Skin epidermis (tissue), 12 donors: ENCODE measurements at regions not wholly inside any gene's neighbourhood (a gene's known extent, or its start where the extent isn't known, plus 50 kb on each side); places are given as distances from the start of the nearest gene placed in this dataset.
"Not testable (repeated sequence)": the region's sequence is repeated elsewhere in the genome, so short reads cannot be mapped to it uniquely, and the experiment has no call there.

Experiments used
- H3K27ac ChIP-seq, 21 experiments: fragments of 200-600 bp; sonication (generic) in 11 of 21; one replicate each; pipeline ENCODE4 v1.5.0; 2020; ENCODE audit warnings: mild to moderate bottlenecking in 3 of 21, inconsistent platforms in 2 of 21, moderate library complexity in 2 of 21
- H3K4me3 ChIP-seq, 7 experiments: fragments of 200-600 bp; sonication (generic) in 2 of 7; one replicate each; pipeline ENCODE4 v1.5.0; 2020; ENCODE audit warnings: inconsistent platforms in 2 of 7, mild to moderate bottlenecking in 2 of 7, moderate library complexity in 1 of 7

DNA sequence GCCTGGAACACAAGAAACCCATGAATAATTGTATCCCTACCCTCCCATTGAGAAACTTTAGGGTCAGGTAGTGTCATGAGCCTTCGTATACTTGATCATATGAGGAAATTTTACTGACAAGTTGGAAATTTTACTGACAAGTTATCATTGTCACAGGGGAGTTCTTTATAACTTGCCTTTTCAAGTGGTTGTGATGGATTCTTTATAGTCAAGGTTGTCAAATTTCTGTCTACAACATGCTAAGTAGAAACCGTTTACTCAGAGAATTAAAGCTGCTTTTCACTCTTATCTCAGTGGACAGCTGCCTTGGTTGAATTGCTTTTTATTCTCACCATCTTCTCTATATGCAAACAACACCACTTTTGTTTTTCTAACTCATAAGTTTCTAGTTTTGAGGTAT lies 1286.4 kb downstream of the EPHA7 start:
- Histone ChIP-seq H3K4me3 (no peak overlapping the region), H3K27ac (no peak overlapping the region)

DNA sequence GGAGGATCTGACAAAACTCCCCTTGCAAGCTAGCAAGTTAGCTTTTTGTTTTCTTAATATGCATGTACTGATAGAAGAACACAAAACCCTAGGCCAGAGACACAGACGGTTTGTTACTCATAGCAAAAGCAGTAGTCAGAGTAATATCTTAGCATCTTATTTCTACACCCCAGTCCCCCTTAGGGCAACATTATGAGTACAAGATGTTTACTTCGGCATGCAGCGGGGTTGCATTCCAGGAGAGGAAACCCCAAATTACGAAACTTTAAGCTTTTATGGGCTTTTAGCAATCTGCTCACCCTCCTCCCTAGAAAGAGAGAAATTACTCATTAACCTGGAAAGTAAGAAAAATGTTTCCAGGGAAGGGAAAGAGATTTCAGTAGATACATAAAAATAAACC lies 1286.9 kb downstream of the EPHA7 start:
- no peak overlapping the region for H3K27ac ChIP-seq
- H3K4me3 ChIP-seq, result no peak overlapping the region

DNA sequence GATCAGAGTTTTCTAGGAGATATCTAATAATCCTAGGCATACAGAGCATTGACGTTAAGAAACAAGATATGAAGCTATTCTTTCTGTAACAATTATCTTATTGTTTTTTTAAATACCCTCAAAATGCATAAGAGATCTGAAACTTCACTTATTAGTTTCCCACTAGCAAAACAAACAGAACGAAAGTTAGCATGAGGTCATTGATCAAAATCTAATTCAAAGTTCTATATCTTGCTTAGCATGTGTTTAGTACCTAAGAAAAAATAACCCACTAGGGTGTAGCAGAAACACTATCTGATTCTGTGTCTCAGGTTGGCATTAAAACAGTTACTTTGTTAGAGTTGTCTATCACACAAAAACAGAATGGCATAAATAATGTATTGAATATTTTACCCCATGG lies 1288.4 kb downstream of the EPHA7 start:
- Histone ChIP-seq H3K4me3 (no peak overlapping the region), H3K27ac (no peak overlapping the region)

DNA sequence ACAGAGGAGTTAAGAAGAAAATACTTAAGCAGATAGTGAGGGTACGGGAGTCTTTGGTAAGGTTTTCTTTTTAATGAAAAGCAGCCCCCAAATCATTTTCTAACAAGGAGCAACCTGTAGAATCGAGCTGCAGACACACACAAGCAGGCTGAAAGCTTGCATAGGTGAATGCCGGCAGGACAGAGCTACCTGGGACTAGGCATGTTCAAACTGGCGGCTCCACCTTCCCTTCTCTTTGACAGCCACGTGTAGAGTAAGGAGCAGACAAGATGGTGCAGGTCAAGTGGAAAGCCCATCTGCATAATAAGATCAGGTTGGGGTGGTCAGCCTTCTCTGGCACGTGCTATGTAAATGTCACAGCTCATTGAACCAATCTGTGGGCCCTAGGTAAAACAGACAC lies 1292.4 kb downstream of the EPHA7 start:
- H3K27ac ChIP-seq, result no peak overlapping the region
- H3K4me3 ChIP-seq, result no peak overlapping the region

DNA sequence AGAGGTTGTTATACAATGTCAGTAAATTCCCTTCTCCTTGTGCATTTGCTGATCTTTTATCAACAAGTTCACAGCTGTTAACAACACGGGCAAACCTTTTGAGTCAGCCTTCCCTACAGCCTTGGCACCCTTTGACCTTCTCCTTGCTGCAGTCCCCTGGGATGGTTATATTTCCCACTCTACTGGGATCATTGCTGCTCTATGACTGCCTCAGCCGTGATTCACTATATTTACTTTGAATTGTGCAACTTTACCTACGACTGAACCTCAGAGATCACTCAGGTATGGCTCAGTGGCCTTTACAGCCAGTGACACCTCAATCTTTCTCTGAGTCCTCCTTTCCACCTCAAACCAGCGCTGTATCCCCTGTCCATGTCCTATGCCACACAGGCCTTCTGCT lies 1293.3 kb downstream of the EPHA7 start:
- H3K27ac ChIP-seq, result no peak overlapping the region
- H3K4me3 ChIP-seq, result no peak overlapping the region

DNA sequence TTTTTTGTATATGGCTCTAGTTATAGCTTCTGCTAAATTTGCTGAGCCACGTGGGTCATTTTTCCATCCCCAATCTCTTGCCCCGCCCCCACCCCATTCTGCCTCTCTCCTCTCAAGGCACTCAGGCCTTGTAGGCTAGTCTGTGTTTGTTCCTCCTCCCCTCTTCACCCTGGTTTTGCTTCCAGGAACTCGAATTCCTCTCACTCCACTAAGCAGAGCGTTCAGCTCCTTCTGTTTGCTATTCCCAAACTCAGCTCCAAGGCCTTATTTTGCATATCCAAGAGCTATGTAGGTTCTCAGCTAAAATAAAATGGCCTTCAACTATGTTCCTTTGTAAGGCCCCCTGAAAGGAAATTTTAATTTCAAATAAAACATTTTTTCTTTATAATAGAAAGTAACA lies 1293.7 kb downstream of the EPHA7 start:
- H3K4me3 ChIP-seq, result no peak overlapping the region

DNA sequence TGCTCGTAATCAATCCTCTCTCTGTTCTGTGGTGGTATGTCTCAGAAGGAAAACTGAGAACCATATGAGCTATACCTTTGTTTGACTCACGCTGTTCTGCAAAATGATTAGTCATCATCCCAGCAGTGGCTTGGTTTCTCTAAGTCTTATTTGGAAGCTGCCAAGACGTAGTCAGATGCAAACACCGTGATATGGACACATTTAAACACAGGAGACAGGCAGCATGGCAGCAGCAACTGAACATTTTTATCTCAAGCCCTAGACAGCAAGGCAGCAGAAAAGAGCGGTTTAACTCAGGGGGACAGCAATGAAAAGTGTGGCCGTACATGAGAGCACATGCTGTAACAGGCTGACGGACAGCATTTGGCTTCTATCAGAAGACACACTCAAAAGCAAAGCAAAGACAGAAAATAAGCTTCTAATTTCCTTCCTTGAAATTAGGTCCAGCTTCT lies 1295.1 kb downstream of the EPHA7 start:
- no peak overlapping the region for H3K27ac ChIP-seq
- H3K4me3 ChIP-seq, result no peak overlapping the region

More for the DNA sequence above, 1293.7 kb downstream of the EPHA7 start:
- no peak overlapping the region for H3K27ac ChIP-seq

DNA sequence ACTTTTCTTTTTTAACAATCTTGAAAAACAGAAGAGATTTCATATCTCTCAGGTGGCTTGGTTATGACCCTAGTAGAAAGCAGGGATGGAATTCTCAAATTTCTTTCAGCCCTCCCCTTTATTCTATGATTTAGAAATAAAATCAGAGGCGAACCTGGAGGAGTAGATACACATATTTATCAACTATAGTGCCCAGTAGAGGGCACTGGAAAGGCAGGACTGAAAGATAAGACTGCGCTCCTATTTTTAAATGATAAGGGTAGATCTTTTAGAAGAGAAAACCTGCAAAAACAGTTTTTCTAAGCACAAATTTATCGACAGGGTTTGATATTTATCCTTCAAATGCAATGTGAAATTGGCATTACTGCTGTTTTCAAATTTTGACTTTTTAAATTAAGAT lies 1296.6 kb downstream of the EPHA7 start:
- H3K27ac ChIP-seq, result no peak overlapping the region

DNA sequence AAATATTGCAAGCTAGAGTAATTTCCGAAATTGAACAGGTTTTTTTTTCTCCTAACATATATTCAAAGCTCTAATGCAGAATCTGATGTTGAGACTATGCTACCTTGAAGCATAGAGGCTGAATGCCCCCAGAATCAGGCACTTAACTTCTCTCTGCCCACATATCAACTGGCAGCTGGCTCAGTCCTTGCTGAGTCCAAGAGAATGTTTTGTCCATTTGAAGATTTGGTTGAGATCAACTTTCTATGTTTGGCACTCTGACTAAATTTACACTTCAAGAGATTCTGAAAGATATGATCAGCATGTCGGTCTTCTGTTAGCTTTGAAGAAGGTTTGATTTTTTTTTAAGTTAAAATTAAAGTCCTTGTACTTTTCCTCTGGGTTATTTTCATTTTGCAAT lies 1298.1 kb downstream of the EPHA7 start:
- H3K4me3 ChIP-seq, result no peak overlapping the region
- H3K27ac ChIP-seq, result no peak overlapping the region

More for the DNA sequence above, 1296.6 kb downstream of the EPHA7 start:
- no peak overlapping the region for H3K4me3 ChIP-seq

DNA sequence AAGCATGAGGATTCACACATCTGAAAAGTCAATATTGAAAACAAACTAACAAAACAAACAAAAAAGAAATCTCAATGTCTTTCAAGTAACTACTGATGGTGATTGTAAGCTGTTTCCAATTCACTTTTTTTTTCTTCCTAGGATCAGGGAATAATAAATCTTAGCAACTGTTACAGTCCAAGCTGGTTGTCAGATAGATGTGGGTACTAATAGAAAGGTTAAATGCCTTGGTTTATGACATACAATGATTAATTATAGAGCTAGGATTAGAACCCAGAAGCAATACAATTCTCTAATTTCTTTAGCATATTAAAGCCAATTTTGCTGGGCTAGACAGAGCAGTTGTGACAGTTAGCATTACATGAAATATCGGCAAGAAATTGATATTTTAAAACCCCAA lies 1301.6 kb downstream of the EPHA7 start:
- H3K4me3 ChIP-seq, result no peak overlapping the region
- H3K27ac ChIP-seq, result no peak overlapping the region

DNA sequence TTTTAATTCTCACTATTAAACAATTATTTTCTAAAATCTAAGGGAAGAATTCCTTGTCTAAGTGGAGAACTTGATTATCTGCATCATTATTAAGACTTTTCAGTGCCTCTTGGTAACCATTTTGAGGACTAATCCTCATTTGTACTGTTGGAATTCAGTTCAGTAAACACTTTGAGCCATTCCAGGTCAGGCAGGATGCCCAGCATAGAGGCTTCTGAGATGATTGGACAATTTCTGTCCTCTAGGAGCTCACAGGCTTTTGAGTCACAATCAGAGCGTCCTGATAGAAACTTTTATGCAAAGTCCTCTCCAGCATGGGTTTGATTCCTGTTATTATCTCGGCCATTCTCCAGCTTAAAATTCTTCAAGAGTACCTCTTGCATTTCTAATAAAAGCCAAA lies 1304.6 kb downstream of the EPHA7 start:
- Histone ChIP-seq H3K4me3 (no peak overlapping the region), H3K27ac (no peak overlapping the region)

DNA sequence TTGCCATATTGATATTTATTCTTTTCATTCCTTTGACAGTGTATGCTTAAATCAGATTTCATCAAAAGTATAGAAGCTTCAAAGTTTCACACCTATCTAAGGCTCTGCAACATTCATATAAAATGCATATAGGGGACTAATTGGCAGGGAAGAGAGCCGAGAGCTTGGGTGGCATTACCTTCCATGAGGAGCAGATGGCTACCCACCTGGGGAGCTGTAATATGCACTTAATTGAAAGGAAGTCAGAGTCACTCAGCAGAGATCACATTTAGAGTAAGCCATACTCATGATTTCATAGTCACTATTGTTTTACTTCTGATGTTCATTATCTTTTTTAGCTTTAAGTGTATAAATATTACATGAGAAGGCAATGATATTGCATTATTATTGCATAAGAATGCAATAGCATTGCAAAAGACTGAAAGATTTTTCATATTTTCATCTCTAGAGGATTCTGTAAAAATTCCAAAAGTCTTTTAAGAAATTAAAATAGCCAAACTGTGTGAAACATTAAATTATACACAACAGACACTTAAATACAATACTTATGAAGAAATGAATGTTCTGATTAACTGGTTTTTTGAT lies 1305.2 kb downstream of the EPHA7 start:
- H3K27ac ChIP-seq, result no peak overlapping the region
- no peak overlapping the region for H3K4me3 ChIP-seq

DNA sequence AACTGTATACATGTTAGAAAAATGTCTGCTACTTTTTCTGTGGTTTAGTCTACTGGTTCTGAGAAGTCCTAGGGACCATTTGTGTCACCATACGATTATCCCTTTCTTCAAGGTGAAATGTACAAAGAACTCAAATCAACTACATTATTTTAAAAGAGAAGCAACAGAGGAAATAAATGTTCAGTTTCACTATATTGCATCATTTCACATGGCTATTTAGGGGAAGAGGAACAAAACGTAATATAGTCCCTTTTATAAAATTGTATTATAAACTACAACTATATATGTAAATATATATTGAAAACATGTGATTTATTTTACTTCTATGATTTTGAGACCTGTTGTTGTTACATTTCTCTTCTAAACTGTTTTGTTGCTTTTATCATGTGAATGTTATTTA lies 1308.0 kb downstream of the EPHA7 start:
- no peak overlapping the region for H3K4me3 ChIP-seq
- H3K27ac ChIP-seq, result no peak overlapping the region

DNA sequence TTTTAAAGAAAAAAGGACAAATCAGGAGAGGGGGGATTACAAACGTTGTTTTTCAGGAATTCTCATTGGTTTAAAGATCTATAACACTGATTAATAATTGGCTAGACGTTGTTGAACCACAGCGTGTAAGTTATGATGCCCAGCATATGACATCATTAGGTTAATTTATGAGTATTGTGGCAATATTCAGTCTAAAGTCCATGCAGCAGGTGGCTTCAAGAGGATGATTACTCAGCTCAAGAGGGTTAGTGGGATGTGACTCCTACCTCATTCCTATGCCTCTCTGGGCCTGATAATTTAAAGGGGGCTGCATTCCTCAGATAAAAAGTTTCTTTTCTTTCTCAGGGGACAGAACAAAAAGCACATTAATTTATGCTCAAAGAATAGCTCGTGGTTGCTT lies 1309.0 kb downstream of the EPHA7 start:
- no peak overlapping the region for H3K4me3 ChIP-seq
- H3K27ac ChIP-seq, result no peak overlapping the region

DNA sequence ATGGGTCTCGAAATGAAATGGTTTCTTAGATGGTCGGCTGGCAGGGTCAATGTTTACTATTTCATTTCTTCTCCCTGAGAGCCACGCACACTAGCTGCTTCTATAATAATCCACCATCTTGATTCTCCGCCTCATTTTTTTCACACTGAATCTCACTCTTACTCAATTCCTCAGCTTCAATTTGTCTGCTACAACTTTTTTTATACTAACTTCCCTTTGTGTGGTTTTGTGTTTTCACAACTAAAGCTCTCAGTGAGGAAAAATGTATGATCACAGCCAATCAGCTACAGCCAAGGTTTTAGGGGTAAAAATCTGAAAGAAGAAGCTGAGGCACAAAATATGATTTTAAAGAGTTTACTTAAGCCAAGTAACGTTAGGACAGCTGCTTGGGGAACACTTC lies 1309.4 kb downstream of the EPHA7 start:
- no peak overlapping the region for H3K27ac ChIP-seq
- H3K4me3 ChIP-seq, result no peak overlapping the region

DNA sequence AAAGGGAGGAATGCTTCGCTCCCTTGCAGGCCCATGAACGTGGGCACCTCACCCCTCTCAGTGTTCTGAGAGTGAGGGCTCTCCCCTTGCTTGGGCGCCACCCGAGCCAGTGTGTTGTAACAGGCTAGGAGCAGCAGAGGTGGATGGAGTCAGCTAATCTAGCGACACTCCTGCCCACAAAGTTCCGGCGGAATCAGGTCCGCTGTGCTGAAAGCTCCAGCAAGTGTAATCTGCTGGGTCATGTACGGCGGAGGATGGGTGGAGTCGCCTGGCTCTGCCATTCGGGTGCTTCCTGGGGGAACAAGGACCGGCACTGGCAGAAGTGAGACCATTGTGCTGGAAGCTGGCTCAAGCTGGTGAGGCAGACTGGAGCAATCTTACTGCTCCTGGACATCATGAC lies 1310.1 kb downstream of the EPHA7 start:
- H3K27ac ChIP-seq, result no peak overlapping the region
- H3K4me3 ChIP-seq, result no peak overlapping the region

DNA sequence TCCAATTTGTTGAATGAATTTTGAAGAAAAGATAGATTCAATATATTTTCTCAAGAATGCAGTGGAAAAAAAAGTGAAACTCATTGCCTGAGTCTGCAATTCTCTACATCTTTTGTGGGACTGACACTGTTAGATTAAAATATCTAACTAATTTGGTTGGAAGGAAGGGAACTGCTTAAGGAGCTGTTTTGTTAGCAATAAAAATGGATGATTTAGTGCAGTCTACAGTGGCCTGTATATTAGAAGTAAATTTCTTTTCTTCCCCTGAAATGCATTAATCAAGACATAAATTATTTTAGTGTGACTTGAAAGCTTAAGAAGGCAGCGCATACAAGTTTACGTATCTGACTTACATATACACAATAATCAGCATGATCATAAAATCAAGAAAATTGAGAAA lies 1332.6 kb downstream of the EPHA7 start:
- Histone ChIP-seq H3K4me3 (no peak overlapping the region), H3K27ac (no peak overlapping the region)

DNA sequence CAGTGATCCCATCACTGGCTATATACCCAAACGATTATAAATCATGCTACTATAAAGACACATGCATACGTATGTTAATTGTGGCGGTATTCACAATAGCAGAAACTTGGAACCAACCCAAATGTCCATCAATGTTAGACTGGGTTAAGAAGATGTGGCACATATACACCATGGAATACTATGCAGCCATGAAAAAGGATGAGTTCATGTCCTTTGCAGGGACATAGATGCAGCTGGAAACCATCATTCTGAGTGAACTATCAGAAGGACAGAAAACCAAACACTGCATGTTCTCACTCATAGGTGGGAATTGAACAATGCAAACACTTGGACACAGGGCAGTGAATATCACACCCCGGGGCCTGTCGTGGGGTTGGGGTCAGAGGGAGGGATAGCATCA lies 1335.4 kb downstream of the EPHA7 start:
- H3K27ac ChIP-seq, H3K4me3 ChIP-seq: not testable (repeated sequence)

DNA sequence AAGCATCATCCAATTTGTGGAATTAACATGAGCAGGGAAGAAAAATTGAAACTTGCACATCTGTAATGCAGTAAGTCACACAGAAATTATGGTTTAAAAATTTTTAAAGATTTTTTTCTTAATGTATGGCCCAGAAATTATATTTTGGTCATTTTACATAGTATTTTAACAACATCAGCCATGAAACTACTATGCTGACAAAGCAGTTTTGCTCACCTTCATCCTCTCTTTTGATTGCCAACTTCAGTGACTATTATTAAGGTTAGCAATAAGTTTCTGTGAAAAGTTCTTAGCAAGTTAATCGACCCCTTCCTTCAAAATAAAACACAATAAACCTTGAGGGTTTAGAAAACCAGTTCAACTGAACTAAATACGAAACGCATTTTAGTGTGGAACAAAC lies 1347.0 kb downstream of the EPHA7 start:
- Histone ChIP-seq H3K27ac (no peak overlapping the region), H3K4me3 (no peak overlapping the region)

DNA sequence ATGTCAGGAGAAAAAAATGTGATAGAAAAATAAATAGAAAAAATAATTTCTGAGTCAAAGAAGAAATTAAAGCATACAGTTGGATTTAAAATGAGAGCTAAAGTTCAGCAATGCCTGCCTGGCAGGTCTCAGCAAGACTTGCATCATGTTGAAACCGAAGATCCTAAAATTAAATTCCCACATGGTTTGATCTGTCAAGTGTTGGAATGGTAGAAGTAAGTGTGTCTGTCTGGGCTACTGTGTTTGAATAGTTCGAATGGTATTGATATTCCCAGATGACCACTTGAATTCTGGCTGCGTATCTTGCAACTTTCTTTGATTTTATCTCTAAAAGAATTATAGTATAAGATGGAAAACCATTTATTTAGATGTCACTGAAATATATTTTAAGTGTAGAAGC lies 1349.6 kb downstream of the EPHA7 start:
- no peak overlapping the region for H3K27ac ChIP-seq
- H3K4me3 ChIP-seq, result no peak overlapping the region

DNA sequence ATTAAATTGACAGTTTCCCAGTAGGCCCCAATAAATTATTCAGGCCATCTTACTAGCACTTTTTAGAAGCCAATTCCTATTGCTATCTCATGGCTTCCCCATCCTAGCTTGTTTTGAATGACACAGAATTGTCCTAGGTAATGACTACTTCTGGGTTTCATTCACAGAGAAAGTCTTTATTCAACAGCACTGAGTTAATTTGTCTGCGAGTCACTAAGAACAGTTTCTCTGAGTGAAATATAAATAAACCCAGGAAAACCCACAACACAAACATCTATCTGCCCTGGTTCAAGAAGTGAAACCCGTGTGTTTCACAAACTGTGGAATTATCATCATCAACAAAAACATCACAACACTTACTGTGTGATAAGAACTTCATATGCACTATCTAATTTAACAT lies 1366.8 kb downstream of the EPHA7 start:
- Histone ChIP-seq H3K27ac (no peak overlapping the region), H3K4me3 (no peak overlapping the region)

DNA sequence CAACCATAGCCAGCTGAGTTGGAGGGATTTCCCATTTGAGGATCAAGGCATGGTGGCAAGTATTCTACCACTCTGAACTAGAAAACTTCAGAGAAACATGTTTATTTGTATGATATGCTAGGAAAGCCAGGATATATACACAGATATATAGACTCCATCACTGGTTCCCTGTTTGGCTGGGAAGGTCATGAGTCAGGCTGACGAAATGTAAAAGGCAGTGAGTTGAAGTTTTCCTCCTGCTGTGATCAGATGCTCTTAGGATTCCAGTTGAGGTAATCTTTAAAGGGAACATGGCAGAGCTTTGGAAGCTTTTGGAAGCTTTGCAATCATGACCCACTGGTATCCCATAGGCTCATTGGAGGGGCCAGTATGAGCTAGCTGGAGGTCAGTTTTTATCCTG lies 1369.1 kb downstream of the EPHA7 start:
- Histone ChIP-seq H3K4me3 (no peak overlapping the region), H3K27ac (no peak overlapping the region)

DNA sequence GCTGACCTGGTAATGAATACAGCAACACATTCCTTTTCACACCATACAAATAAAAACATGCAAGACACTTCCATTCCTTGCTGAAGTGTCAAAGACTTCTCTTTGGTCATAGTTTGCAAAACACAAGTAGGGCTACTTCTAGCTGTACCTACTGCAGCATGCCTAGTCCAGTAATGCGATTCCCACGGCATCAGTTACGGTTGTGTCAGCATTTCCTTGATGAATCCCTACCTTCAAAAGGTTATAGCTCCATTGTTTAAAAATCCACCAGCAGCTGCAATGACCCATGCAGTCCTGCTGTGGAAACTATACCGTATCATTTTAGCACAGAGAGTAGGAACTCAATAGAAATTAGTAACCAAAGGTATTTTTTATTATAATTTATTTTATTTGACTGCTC lies 1371.5 kb downstream of the EPHA7 start:
- no peak overlapping the region for H3K4me3 ChIP-seq
- no peak overlapping the region for H3K27ac ChIP-seq
